BJ (cell line): ENCODE measurements at regions not wholly inside any gene's neighbourhood (a gene's known extent, or its start where the extent isn't known, plus 50 kb on each side); places are given as distances from the start of the nearest gene placed in this dataset.
"Not testable (repeated sequence)": the region's sequence is repeated elsewhere in the genome, so short reads cannot be mapped to it uniquely, and the experiment has no call there.

Source experiments
- CTCF ChIA-PET: fragments of 350-600 bp; formaldehyde crosslinking; extraction: SDS; loops from one replicate; lab custom pipeline; 2021; ENCODE audit warnings: antibody characterized with exemption, inconsistent platforms; lab: Yijun Ruan, JAX
- POLR2A ChIA-PET: fragments of 300-600 bp; sonication (Branson Sonifier 250); formaldehyde crosslinking; extraction: SDS; loops from one replicate; lab custom pipeline; 2021; ENCODE audit warnings: antibody characterized with exemption; lab: Charles Lee
- DNase-seq: peaks from one replicate; pipeline ENCODE4 v3.0.0-alpha.2; 2011; ENCODE audit warnings: low read depth
- H3K27me3 ChIP-seq: 2 replicates; pipeline ENCODE4 v1.6.0; 2011; ENCODE audit warnings: low read length; ENCODE audit not compliant: control insufficient read depth, insufficient read depth
- H3K36me3 ChIP-seq: 2 replicates; pipeline ENCODE4 v1.5.1; 2011; ENCODE audit warnings: low read length; ENCODE audit not compliant: control insufficient read depth, insufficient read depth
- H3K4me3 ChIP-seq: 2 replicates; pipeline ENCODE4 v1.5.1; 2011; ENCODE audit warnings: low read depth, mild to moderate bottlenecking, control low read depth, low read length

GRCh38 chr2:91536109-91536508 lies 2844.6 kb downstream of the RPIA start:
- POLR2A ChIA-PET: not testable (repeated sequence)

DNA sequence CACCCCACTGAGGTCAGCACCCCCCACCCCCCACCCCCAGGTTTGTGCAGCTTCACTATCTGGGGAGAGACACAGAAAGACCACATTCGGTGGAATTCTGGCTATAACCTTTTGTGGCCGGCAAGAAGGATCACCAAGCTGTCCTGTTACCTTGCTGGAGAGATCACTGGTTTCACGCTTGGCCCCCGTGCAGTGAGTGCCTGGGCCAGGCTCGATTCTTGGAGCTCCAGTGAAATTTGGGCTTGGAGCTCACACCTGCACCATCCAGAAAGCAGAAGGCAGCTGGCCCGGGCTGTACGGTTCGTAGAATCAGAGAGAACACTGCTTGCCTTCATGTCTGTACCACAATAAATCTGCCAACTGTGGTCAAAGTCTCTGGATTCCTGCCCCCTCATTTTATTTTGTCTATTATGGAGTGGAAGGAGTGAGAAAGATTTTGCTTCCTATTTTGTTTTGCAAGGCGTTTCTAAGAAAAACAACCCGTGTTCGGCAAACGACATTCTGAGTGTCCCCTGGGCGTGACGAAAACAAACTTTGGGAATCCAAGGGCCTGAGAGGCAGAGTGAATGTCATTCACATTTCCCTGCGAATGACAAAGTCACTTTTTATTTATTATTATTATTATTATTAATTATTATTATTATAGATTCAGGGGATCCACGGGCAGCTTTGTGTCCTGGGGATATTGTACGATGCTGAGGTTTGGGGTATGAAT lies 2845.2 kb downstream of the RPIA start:
- H3K4me3 ChIP-seq, H3K27me3 ChIP-seq, POLR2A ChIA-PET, DNase-seq, H3K36me3 ChIP-seq, CTCF ChIA-PET: not testable (repeated sequence)

More at GRCh38 chr2:91536109-91536508, 2844.6 kb downstream of the RPIA start:
- H3K36me3 ChIP-seq, CTCF ChIA-PET, DNase-seq, H3K4me3 ChIP-seq, H3K27me3 ChIP-seq: not testable (repeated sequence)

- CTCF ChIA-PET, POLR2A ChIA-PET, H3K4me3 ChIP-seq, H3K27me3 ChIP-seq, H3K36me3 ChIP-seq, DNase-seq: not testable (repeated sequence)
Measured at GRCh38 chr2:91549316-91549715, 2857.8 kb downstream of the RPIA start.

DNA sequence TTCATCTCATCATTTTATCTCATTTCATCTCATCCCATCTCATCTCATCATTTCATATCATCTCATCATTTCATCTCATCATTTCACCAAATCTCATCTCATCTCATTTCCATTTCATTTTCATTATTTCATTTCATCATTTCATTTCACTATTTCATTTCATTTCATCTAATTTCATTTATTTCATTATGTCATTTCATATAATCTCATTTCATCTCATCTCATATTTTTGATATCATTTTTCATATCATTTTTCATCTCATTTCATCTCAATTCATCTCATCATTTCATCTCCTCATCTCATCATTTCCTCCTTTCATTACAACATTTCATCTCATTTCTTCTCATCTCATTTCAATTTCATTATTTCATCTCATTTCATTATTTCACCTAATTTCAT lies 2866.8 kb downstream of the RPIA start:
- H3K27me3 ChIP-seq, H3K36me3 ChIP-seq, DNase-seq, CTCF ChIA-PET, POLR2A ChIA-PET, H3K4me3 ChIP-seq: not testable (repeated sequence)

- POLR2A ChIA-PET, DNase-seq, CTCF ChIA-PET, H3K4me3 ChIP-seq, H3K36me3 ChIP-seq, H3K27me3 ChIP-seq: not testable (repeated sequence)
Measured at GRCh38 chr2:91559269-91559668, 2867.8 kb downstream of the RPIA start.

GRCh38 chr2:91559886-91560614 lies 2868.6 kb downstream of the RPIA start:
- H3K27me3 ChIP-seq, H3K4me3 ChIP-seq, CTCF ChIA-PET, POLR2A ChIA-PET, DNase-seq, H3K36me3 ChIP-seq: not testable (repeated sequence)

DNA sequence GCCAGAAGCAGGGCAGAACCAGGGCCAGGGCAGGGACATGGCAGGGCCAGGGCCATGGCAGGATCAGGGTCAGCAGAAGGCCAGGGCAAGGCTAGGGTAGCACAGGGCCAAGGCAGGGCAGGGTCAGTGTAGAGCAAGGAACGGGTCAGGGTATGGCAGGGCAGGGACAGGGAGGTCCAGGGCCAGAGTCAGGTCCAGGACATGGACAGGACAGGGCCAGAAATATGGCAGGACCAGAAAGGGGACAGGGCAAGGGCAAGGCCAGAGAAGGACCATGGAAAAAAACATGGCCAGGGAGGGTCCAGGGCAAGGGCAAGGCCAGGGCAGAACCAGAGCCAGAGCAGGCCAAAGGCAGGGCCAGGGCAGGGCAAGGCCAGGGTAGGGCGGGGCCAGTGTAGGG lies 2870.7 kb downstream of the RPIA start:
- H3K36me3 ChIP-seq, POLR2A ChIA-PET, H3K27me3 ChIP-seq, CTCF ChIA-PET, DNase-seq, H3K4me3 ChIP-seq: not testable (repeated sequence)

DNA sequence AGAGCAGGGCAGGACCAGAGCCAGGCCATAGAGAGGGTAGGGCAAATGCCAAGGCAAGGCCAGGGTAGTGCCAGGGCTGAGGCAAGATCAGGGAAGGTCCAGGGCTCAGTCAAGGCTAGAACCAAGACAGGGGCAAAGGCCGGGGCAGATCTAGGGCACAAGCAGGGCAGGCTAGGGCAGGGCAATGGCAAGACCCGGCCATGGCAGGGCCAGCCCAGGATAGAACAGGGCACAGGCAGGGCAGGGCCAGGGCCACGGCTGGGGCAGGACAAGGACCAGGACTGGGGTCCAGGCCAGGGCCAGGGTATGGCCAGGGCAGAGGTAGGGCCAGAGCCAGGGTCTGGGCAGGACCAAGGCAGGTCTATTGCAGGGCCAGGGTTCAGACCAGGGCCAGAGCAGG lies 2873.2 kb downstream of the RPIA start:
- DNase-seq, CTCF ChIA-PET, POLR2A ChIA-PET: not testable (repeated sequence)

GRCh38 chr2:91565689-91566430 lies 2874.4 kb downstream of the RPIA start:
- CTCF ChIA-PET, H3K4me3 ChIP-seq, H3K27me3 ChIP-seq, DNase-seq, POLR2A ChIA-PET, H3K36me3 ChIP-seq: not testable (repeated sequence)

More for the DNA sequence above, 2873.2 kb downstream of the RPIA start:
- not testable (repeated sequence) for H3K27me3 ChIP-seq, H3K36me3 ChIP-seq, H3K4me3 ChIP-seq

- H3K36me3 ChIP-seq, CTCF ChIA-PET, DNase-seq, POLR2A ChIA-PET, H3K27me3 ChIP-seq, H3K4me3 ChIP-seq: not testable (repeated sequence)
Measured at GRCh38 chr2:91566611-91567010, 2875.1 kb downstream of the RPIA start.

GRCh38 chr2:91567546-91568335 lies 2876.3 kb downstream of the RPIA start:
- DNase-seq, H3K4me3 ChIP-seq, H3K27me3 ChIP-seq, H3K36me3 ChIP-seq, CTCF ChIA-PET, POLR2A ChIA-PET: not testable (repeated sequence)
